Uterus (tissue), 2 donors: ENCODE measurements at regions not wholly inside any gene's neighbourhood (a gene's known extent, or its start where the extent isn't known, plus 50 kb on each side); places are given as distances from the start of the nearest gene placed in this dataset.

Experiments
- POLR2A ChIP-seq, 2 donors: fragments of 450-650 bp; IDR thresholded peaks; one replicate each; pipeline ENCODE4 v1.6.1; 2016; ENCODE audit warnings: antibody characterized with exemption in 2 of 2, mild to moderate bottlenecking in 1 of 2, moderate library complexity in 1 of 2
- TF ChIP-seq, protein P1 (sequence below), 4 experiments: fragments of 200-600 bp in 2 of 4; fragments of 450-650 bp in 2 of 4; sonication (generic) in 2 of 4; IDR thresholded peaks; one replicate each; pipeline ENCODE4 v1.5.1; 2016 to 2019; ENCODE audit warnings: antibody characterized with exemption in 4 of 4, mild to moderate bottlenecking in 2 of 4, moderate library complexity in 1 of 4

- TF ChIP-seq, protein P1, sequence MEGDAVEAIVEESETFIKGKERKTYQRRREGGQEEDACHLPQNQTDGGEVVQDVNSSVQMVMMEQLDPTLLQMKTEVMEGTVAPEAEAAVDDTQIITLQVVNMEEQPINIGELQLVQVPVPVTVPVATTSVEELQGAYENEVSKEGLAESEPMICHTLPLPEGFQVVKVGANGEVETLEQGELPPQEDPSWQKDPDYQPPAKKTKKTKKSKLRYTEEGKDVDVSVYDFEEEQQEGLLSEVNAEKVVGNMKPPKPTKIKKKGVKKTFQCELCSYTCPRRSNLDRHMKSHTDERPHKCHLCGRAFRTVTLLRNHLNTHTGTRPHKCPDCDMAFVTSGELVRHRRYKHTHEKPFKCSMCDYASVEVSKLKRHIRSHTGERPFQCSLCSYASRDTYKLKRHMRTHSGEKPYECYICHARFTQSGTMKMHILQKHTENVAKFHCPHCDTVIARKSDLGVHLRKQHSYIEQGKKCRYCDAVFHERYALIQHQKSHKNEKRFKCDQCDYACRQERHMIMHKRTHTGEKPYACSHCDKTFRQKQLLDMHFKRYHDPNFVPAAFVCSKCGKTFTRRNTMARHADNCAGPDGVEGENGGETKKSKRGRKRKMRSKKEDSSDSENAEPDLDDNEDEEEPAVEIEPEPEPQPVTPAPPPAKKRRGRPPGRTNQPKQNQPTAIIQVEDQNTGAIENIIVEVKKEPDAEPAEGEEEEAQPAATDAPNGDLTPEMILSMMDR (IDR thresholded peaks at IDR 0.05), result no peak
- TF ChIP-seq POLR2A (IDR thresholded peaks at IDR 0.05), result no peak
Measured at GRCh38 chr4:53863736-53864365, 200.6 kb downstream of the CHIC2 start.
